Memory B cell (primary cell): ENCODE measurements at regions not wholly inside any gene's neighbourhood (a gene's known extent, or its start where the extent isn't known, plus 50 kb on each side); places are given as distances from the start of the nearest gene placed in this dataset.
"Not testable (repeated sequence)": the region's sequence is repeated elsewhere in the genome, so short reads cannot be mapped to it uniquely, and the experiment has no call there.

Experiments
- ATAC-seq: fragments of 150-1000 bp; cut with Tn5 transposase; 2 replicates; pipeline ENCODE4 v1.10.0; 2021; ENCODE audit warnings: low read depth, mild to moderate bottlenecking, moderate library complexity
- DNase-seq, 2 donors: peaks; one replicate each; pipeline ENCODE4 v3.0.0; 2022; ENCODE audit warnings: low spot score in 2 of 2
- H3K27ac Mint-ChIP-seq: one replicate; pipeline ENCODE4 v1.8.0; 2022; ENCODE audit warnings: mild to moderate bottlenecking, moderate library complexity, mixed read lengths
- H3K27me3 Mint-ChIP-seq: one replicate; pipeline ENCODE4 v1.8.0; 2022; ENCODE audit warnings: mixed read lengths
- H3K36me3 Mint-ChIP-seq: one replicate; pipeline ENCODE4 v1.8.0; 2022; ENCODE audit warnings: mild to moderate bottlenecking, mixed read lengths
- H3K4me1 Mint-ChIP-seq: one replicate; pipeline ENCODE4 v1.8.0; 2022; ENCODE audit warnings: mixed read lengths
- H3K4me3 Mint-ChIP-seq: one replicate; pipeline ENCODE4 v1.8.0; 2022; ENCODE audit warnings: mild to moderate bottlenecking, moderate library complexity, mixed read lengths
- H3K9me3 Mint-ChIP-seq: one replicate; pipeline ENCODE4 v1.8.0; 2022; ENCODE audit warnings: mixed read lengths

GRCh38 chr10:53690524-53691240 is 918.1 kb upstream of the MBL2 start:
- Mint-ChIP-seq H3K27ac (no peak overlapping the region), H3K9me3 (peaks cover 3% of the 10 kb centered on the region), H3K4me1 (no peaks in the 10 kb centered on the region), H3K27me3 (no peaks in the 10 kb centered on the region), H3K4me3 (no peak overlapping the region), H3K36me3 (no peaks in the 10 kb centered on the region)
- ATAC-seq (no peak), DNase-seq (no peak)

- H3K4me3 Mint-ChIP-seq = no peak overlapping the region
- ATAC-seq = no peak
- no peaks in the 10 kb centered on the region for H3K36me3 Mint-ChIP-seq
- peaks cover 3% of the 10 kb centered on the region for H3K9me3 Mint-ChIP-seq
- H3K27ac Mint-ChIP-seq = no peak overlapping the region
- no peaks in the 10 kb centered on the region for H3K27me3 Mint-ChIP-seq
- no peak for DNase-seq
- no peaks in the 10 kb centered on the region for H3K4me1 Mint-ChIP-seq
Observed at GRCh38 chr10:53687800-53688199, 915.2 kb upstream of the MBL2 start.

DNA sequence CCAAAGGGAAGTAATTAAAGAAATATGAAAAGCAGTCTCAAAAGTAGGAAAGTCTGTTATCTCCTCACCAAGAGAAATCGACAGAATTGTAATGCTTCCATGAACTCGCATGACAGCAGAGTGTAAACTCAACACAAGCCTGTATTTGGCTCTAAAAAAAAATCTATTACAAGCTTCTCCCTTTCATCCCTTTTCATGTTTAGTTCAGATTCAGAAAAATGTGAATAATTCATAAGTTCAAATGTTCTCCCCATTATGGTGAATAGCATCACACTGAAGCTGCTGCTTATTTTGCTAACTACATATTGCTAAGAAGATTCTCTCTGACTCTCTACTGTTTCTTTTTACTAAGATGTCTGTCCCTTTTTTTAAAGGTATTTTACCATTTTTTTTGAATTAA is 910.3 kb upstream of the MBL2 start:
- Mint-ChIP-seq H3K36me3 (no peaks in the 10 kb centered on the region), H3K27me3 (no peaks in the 10 kb centered on the region), H3K4me3 (no peak overlapping the region), H3K4me1 (no peaks in the 10 kb centered on the region), H3K27ac (no peak overlapping the region), H3K9me3 (peaks cover 3% of the 10 kb centered on the region)
- ATAC-seq (no peak), DNase-seq (no peak)

- no peaks in the 10 kb centered on the region for H3K36me3 Mint-ChIP-seq
- H3K4me1 Mint-ChIP-seq = no peaks in the 10 kb centered on the region
- peaks cover 3% of the 10 kb centered on the region for H3K9me3 Mint-ChIP-seq
- DNase-seq (no peak), ATAC-seq (no peak)
- H3K4me3 Mint-ChIP-seq = no peak overlapping the region
- H3K27ac Mint-ChIP-seq = no peak overlapping the region
- no peaks in the 10 kb centered on the region for H3K27me3 Mint-ChIP-seq
Observed at GRCh38 chr10:53682458-53682857, 909.9 kb upstream of the MBL2 start.

- Mint-ChIP-seq H3K36me3 (no peaks in the 10 kb centered on the region), H3K9me3 (no peaks in the 10 kb centered on the region), H3K27me3 (no peaks in the 10 kb centered on the region), H3K4me3 (no peak overlapping the region), H3K4me1 (no peaks in the 10 kb centered on the region), H3K27ac (no peak overlapping the region)
- ATAC-seq = no peak
- DNase-seq = no peak
Observed at GRCh38 chr10:53679666-53680065, 907.1 kb upstream of the MBL2 start.

- Mint-ChIP-seq H3K9me3 (no peaks in the 10 kb centered on the region), H3K27me3 (no peaks in the 10 kb centered on the region), H3K36me3 (no peaks in the 10 kb centered on the region), H3K4me1 (no peaks in the 10 kb centered on the region), H3K27ac (no peak overlapping the region), H3K4me3 (no peak overlapping the region)
- no peak for ATAC-seq
- no peak for DNase-seq
Observed at GRCh38 chr10:53675177-53675576, 902.6 kb upstream of the MBL2 start.

GRCh38 chr10:53667063-53667462 is 894.5 kb upstream of the MBL2 start:
- no peak overlapping the region for H3K27ac Mint-ChIP-seq
- no peak overlapping the region for H3K4me3 Mint-ChIP-seq
- no peaks in the 10 kb centered on the region for H3K4me1 Mint-ChIP-seq
- H3K9me3 Mint-ChIP-seq = peaks cover 2% of the 10 kb centered on the region
- no peaks in the 10 kb centered on the region for H3K36me3 Mint-ChIP-seq
- ATAC-seq = no peak
- no peak for DNase-seq
- H3K27me3 Mint-ChIP-seq = no peaks in the 10 kb centered on the region

GRCh38 chr10:53664282-53665019 is 891.9 kb upstream of the MBL2 start:
- ATAC-seq = no peak
- peaks cover 4% of the 10 kb centered on the region for H3K9me3 Mint-ChIP-seq
- no peaks in the 10 kb centered on the region for H3K36me3 Mint-ChIP-seq
- H3K27ac Mint-ChIP-seq = no peak overlapping the region
- H3K4me3 Mint-ChIP-seq = no peak overlapping the region
- no peaks in the 10 kb centered on the region for H3K27me3 Mint-ChIP-seq
- DNase-seq = no peak
- no peaks in the 10 kb centered on the region for H3K4me1 Mint-ChIP-seq

DNA sequence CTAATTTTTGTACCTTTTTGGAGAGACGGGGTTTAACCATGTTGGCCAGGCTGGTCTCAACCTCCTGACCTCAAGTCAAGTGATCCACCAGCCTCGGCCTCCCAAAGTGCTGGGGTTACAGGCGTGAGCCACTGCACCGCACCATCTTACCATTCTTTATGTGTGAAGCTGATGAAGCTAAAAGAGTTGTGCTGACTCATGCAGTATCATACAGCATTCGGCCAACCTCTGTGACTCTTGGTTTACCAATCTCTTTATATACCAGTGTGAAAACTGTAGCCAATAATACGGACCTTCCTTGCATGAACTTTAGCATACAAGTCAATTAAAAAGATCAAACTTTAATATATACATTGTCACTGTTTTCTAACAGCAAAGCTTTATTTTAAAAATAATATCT is 878.2 kb upstream of the MBL2 start:
- Mint-ChIP-seq H3K36me3 (no peaks in the 10 kb centered on the region), H3K4me3 (no peak overlapping the region)

GRCh38 chr10:53647221-53647620 is 874.6 kb upstream of the MBL2 start:
- not testable (repeated sequence) for H3K4me1 Mint-ChIP-seq, H3K4me3 Mint-ChIP-seq, H3K27me3 Mint-ChIP-seq, H3K36me3 Mint-ChIP-seq, H3K9me3 Mint-ChIP-seq, DNase-seq, H3K27ac Mint-ChIP-seq, ATAC-seq

More for the DNA sequence above, 878.2 kb upstream of the MBL2 start:
- no peaks in the 10 kb centered on the region for H3K4me1 Mint-ChIP-seq
- H3K9me3 Mint-ChIP-seq = peaks cover 2% of the 10 kb centered on the region
- ATAC-seq (no peak), DNase-seq (no peak)
- no peak overlapping the region for H3K27ac Mint-ChIP-seq
- no peaks in the 10 kb centered on the region for H3K27me3 Mint-ChIP-seq

DNA sequence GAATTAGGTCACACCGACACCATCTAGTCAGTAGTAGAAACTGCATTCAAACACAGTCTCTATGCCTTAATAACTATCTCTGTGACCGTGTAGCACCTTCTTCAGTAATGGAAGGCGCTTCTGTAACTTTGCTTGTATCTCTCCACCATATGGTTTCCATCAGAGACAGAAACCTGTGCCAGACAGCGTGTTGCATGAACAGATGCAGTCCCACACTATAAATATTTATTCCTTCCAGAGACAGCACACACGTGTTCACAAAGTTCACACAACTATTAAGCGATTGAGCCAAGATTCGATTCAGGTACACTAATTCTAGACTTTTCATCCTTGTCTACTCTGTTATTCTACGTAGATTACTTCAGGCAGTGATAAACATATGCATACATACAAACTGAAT is 873.9 kb upstream of the MBL2 start:
- no peaks in the 10 kb centered on the region for H3K27me3 Mint-ChIP-seq
- ATAC-seq (no peak), DNase-seq (no peak)
- peaks cover 2% of the 10 kb centered on the region for H3K9me3 Mint-ChIP-seq
- H3K4me3 Mint-ChIP-seq = no peak overlapping the region
- H3K36me3 Mint-ChIP-seq = no peaks in the 10 kb centered on the region
- H3K4me1 Mint-ChIP-seq = no peaks in the 10 kb centered on the region
- H3K27ac Mint-ChIP-seq = no peak overlapping the region

- H3K27ac Mint-ChIP-seq = no peak overlapping the region
- DNase-seq (no peak), ATAC-seq (no peak)
- H3K4me1 Mint-ChIP-seq = no peaks in the 10 kb centered on the region
- no peaks in the 10 kb centered on the region for H3K27me3 Mint-ChIP-seq
- no peak overlapping the region for H3K4me3 Mint-ChIP-seq
- H3K36me3 Mint-ChIP-seq = no peaks in the 10 kb centered on the region
- peaks cover 2% of the 10 kb centered on the region for H3K9me3 Mint-ChIP-seq
Observed at GRCh38 chr10:53645951-53646350, 873.4 kb upstream of the MBL2 start.

- peaks cover 2% of the 10 kb centered on the region for H3K9me3 Mint-ChIP-seq
- ATAC-seq (no peak), DNase-seq (no peak)
- H3K27ac Mint-ChIP-seq = no peak overlapping the region
- no peaks in the 10 kb centered on the region for H3K4me1 Mint-ChIP-seq
- H3K4me3 Mint-ChIP-seq = no peak overlapping the region
- no peaks in the 10 kb centered on the region for H3K27me3 Mint-ChIP-seq
- no peaks in the 10 kb centered on the region for H3K36me3 Mint-ChIP-seq
Observed at GRCh38 chr10:53638006-53638405, 865.4 kb upstream of the MBL2 start.

GRCh38 chr10:53624722-53625121 is 852.1 kb upstream of the MBL2 start:
- H3K27me3 Mint-ChIP-seq = no peaks in the 10 kb centered on the region
- no peaks in the 10 kb centered on the region for H3K4me1 Mint-ChIP-seq
- no peaks in the 10 kb centered on the region for H3K36me3 Mint-ChIP-seq
- H3K27ac Mint-ChIP-seq = no peak overlapping the region
- no peak for DNase-seq
- H3K4me3 Mint-ChIP-seq = no peak overlapping the region
- H3K9me3 Mint-ChIP-seq = peaks cover 6% of the 10 kb centered on the region
- no peak for ATAC-seq

DNA sequence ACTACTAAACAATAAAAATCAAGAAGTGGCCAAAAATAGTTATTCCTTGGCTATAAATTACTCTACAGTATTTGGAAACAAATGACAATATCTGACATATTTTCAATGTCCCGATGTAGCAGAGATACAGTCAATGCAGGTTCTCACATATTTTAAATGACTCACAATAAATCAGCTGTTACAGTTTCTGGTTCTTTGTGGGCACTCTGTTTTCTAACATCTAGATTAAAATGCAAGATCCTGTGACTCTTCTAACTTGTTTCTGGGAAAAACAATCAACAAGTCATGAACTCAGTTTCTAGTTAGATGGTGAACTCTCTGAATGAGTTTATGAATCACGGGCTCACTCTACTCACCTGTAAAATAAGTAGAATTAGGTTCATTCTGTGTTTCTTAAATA is 849.6 kb upstream of the MBL2 start:
- Mint-ChIP-seq H3K4me1 (no peaks in the 10 kb centered on the region), H3K36me3 (no peaks in the 10 kb centered on the region), H3K27me3 (no peaks in the 10 kb centered on the region), H3K9me3 (peaks cover 2% of the 10 kb centered on the region), H3K4me3 (no peak overlapping the region), H3K27ac (no peak overlapping the region)
- DNase-seq (no peak), ATAC-seq (no peak)
